Mammary epithelial cell (primary cell): ENCODE measurements at regions not wholly inside any gene's neighbourhood (a gene's known extent, or its start where the extent isn't known, plus 50 kb on each side); places are given as distances from the start of the nearest gene placed in this dataset.

Source experiments
- CTCF ChIP-seq, 2 donors: IDR thresholded peaks in 1 of 2; conservative IDR thresholded peaks in 1 of 2; 2 replicates each; pipeline ENCODE4 v1.5.1; 2011 to 2012; ENCODE audit warnings: inconsistent platforms in 2 of 2, low read length in 2 of 2, mild to moderate bottlenecking in 2 of 2, control low read depth in 1 of 2, low read depth in 1 of 2; ENCODE audit not compliant: insufficient read depth in 1 of 2; ENCODE audit errors: extremely low read depth in 1 of 2
- EZH2 ChIP-seq: IDR thresholded peaks from 2 replicates; pipeline ENCODE4 v1.6.1; 2012; ENCODE audit warnings: low read length, inconsistent platforms, borderline replicate concordance

- TF ChIP-seq CTCF (conservative IDR thresholded peaks at IDR 0.05 in 1 of 2, IDR thresholded peaks at IDR 0.05 in 1 of 2; ENCODE audit: extremely low read depth in 1 of 2, insufficient read depth in 1 of 2, low read depth in 1 of 2, low read length in 2 of 2) (no peak), EZH2 (no peak)
Measured at GRCh38 chr10:4255751-4256150, 470.7 kb upstream of the KLF6 start.
